ENCODE measurements at regions not wholly inside any gene's neighbourhood (a gene's known extent, or its start where the extent isn't known, plus 50 kb on each side); places are given as distances from the start of the nearest gene placed in this dataset.

DNA sequence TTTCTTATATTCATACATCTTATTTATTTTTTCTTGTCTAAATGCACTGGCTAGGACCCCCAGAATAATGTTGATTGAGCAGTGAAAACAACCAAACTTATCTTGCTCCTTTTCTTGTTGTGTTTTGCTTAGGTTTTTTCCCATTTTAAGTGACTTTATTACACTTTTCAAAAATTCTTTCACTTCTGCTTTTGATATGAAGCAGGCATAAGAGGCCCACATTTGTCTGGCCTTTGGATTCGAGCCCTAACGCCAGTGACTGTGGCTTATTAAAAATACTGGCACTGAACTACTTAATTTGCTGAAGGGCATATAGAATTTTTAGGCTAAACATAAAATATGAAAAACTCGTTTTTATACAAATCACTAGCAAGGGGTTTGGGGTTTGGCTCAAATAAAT lies 197.0 kb downstream of the ASB9 start:
- TF ChIP-seq, protein P1, sequence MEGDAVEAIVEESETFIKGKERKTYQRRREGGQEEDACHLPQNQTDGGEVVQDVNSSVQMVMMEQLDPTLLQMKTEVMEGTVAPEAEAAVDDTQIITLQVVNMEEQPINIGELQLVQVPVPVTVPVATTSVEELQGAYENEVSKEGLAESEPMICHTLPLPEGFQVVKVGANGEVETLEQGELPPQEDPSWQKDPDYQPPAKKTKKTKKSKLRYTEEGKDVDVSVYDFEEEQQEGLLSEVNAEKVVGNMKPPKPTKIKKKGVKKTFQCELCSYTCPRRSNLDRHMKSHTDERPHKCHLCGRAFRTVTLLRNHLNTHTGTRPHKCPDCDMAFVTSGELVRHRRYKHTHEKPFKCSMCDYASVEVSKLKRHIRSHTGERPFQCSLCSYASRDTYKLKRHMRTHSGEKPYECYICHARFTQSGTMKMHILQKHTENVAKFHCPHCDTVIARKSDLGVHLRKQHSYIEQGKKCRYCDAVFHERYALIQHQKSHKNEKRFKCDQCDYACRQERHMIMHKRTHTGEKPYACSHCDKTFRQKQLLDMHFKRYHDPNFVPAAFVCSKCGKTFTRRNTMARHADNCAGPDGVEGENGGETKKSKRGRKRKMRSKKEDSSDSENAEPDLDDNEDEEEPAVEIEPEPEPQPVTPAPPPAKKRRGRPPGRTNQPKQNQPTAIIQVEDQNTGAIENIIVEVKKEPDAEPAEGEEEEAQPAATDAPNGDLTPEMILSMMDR (IDR thresholded peaks at IDR 0.05; ENCODE audit: low read depth, low read length) = no peak
- no peak overlapping the region for H3K4me3 ChIP-seq (ENCODE audit: low read depth, low read length)

DNA sequence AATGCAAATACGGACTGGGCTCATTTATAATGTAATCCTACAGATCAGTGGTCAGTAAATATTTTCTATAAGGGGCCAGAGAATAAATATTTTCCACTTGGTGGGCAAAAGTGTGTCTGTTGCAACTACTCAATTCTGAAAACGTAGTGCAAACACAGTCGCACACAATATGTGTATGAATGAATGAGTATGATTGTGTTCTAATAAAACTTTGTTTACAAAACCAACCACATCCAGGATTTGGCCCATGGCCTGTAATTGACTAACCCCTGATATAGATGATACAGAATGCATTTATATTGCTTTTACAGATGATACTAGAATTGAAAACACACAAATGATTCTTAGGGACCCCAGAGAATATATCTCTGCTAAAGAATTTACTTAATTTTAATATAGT lies 197.6 kb downstream of the ASB9 start:
- TF ChIP-seq, protein P1 (IDR thresholded peaks at IDR 0.05; ENCODE audit: low read depth, low read length) = no peak
- no peak overlapping the region for H3K4me3 ChIP-seq (ENCODE audit: low read depth, low read length)

DNA sequence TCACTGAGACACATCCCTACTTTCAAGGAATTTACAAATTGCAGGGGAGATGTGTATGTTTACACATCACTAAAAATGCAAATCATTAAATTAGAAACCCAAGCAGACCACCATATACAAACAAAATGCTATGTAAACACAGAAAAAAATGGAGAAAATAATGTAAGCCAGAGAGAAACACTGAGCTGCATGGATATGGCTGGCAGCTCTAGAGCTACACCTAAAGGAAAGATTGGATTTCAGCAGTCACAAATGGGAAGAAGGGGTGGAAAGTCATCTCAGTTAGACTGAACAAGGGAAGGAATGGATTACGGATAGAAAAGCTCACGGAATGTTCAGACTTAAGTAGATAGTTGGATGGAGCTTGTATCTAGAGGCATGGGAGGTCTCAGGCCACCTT lies 186.3 kb downstream of the MOSPD2 start:
- no peak overlapping the region for H3K4me3 ChIP-seq (ENCODE audit: low read depth, low read length)
- TF ChIP-seq, protein P1 (IDR thresholded peaks at IDR 0.05; ENCODE audit: low read depth, low read length) = peak; percentile 4; the same call in 1 of the 2 replicates

DNA sequence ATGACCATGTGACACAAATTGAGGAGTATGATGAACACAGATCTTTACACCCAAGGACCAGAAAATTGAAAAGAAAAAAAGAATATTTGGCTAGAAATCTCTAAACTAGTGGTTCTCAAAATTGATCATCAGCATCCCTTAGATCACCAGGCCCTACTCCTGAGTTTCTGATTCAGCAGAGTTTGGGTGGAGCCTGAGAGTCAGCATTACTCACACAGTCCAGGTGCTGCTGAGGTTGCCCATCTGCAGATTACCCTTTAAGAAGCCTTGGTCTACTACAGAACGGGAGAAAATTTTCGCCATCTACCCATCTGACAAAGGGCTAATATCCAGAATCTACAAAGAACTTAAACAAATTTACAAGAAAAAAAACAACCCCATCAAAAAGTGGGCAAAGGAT lies 182.8 kb downstream of the MOSPD2 start:
- no peak overlapping the region for H3K4me3 ChIP-seq (ENCODE audit: low read depth, low read length)
- TF ChIP-seq, protein P1 (IDR thresholded peaks at IDR 0.05; ENCODE audit: low read depth, low read length) = no peak

DNA sequence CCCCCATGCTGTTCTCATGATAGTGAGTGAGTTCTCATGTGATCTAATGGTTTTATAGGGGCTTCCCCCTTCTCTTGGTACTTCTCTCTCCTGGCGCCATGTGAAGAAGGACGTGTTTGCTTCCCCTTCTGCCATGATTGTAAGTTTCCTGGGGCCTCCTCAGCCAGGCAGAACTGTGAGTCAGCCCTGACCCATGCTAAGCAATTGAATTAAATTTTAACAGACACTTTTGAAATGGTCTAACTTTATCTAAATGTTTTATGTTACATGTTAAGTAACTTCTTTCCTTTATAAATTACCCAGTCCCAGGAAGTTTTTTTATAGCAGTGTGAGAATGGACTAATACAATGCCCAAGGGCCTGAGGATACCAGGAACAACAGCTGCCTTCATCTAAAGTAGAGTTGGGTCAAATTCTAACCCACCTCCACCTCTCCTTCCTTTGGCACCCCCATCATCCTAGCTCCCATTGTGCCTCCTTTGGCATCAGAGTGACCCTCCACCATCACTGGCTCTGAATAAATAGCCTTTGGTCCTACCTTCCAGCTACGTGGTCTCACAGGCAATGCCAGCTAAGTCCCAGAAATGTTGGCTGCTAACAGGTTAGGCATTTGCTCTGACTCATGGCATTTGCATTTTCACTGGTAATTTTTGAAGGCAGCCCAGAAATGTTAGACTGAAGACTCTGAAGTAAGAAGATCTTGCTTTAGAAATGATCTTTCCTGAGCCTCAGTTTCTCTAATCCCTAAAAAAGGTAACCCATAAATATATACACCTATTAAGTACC lies 182.1 kb downstream of the MOSPD2 start:
- H3K4me3 ChIP-seq (ENCODE audit: low read depth, low read length) = no peak overlapping the region
- TF ChIP-seq, protein P1 (IDR thresholded peaks at IDR 0.05; ENCODE audit: low read depth, low read length) = no peak

DNA sequence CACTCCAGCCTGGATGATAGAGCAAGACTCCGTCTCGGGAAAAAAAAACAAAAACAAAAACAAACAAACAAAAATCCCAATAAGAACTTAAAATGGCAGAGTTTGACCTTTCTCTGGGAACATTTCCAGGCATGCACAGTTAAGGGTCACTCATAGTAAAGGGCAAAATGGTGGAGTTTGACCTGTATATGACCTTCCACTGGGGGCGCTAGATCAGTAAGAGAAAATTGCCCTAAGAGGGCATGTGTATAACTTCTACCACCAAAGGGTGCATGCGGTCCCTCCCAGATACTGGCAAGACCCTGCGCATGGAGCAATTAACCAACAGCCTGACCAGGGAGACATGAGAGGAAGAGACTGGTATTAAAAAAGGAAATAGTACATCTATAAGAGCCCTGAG lies 177.2 kb downstream of the MOSPD2 start:
- TF ChIP-seq, protein P1 (IDR thresholded peaks at IDR 0.05; ENCODE audit: low read depth, low read length) = no peak
- H3K4me3 ChIP-seq (ENCODE audit: low read depth, low read length) = no peak overlapping the region

DNA sequence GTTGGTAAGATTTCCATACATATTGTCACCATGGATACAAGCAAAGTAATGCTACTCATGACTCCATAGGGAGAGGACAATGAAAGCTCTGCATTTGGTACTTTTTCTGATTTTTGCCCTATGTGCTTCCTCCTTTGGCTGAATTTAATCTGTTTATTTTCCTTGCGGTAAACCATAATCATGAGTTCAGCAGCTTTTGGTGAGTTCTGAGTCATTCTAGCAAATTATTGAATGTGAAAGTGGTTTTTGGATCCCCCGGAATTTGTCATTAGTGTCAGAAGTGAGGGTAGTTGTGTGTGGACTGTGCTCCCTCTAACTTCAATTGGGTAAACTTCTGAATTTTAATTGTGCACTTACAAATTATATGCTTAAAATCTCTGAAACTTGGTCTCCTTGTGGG lies 170.3 kb downstream of the MOSPD2 start:
- no peak overlapping the region for H3K4me3 ChIP-seq (ENCODE audit: low read depth, low read length)
- TF ChIP-seq, protein P1 (IDR thresholded peaks at IDR 0.05; ENCODE audit: low read depth, low read length) = no peak

All from WI38 (cell line).